RKO (cell line): ENCODE measurements at regions not wholly inside any gene's neighbourhood (a gene's known extent, or its start where the extent isn't known, plus 50 kb on each side); places are given as distances from the start of the nearest gene placed in this dataset.

Source experiments
- DNase-seq: peaks from one replicate; pipeline ENCODE4 v3.0.0-alpha.2; 2016; ENCODE audit warnings: low spot score

- no peak for DNase-seq
These were observed 1291.7 kb downstream of the BRD1 start for GRCh38 chr22:48535868-48536540.

- no peak for DNase-seq
These were observed 1293.2 kb downstream of the BRD1 start for GRCh38 chr22:48534395-48534958.

GRCh38 chr22:48532986-48533385 lies 1294.7 kb downstream of the BRD1 start:
- DNase-seq, result no peak

GRCh38 chr22:48531761-48532435 lies 1295.8 kb downstream of the BRD1 start:
- no peak for DNase-seq

GRCh38 chr22:48531108-48531507 lies 1296.6 kb downstream of the BRD1 start:
- no peak for DNase-seq

GRCh38 chr22:48530666-48531065 lies 1297.0 kb downstream of the BRD1 start:
- no peak for DNase-seq

- DNase-seq, result no peak
These were observed 1299.3 kb downstream of the BRD1 start for GRCh38 chr22:48528221-48528915.

GRCh38 chr22:48523761-48524160 lies 1303.9 kb downstream of the BRD1 start:
- no peak for DNase-seq

- DNase-seq, result no peak
These were observed 1304.6 kb downstream of the BRD1 start for GRCh38 chr22:48523091-48523490.

GRCh38 chr22:48522271-48522670 lies 1305.4 kb downstream of the BRD1 start:
- DNase-seq, result no peak

- DNase-seq, result no peak
These were observed 1306.6 kb downstream of the BRD1 start for GRCh38 chr22:48520884-48521588.

GRCh38 chr22:48520207-48520606 lies 1307.5 kb downstream of the BRD1 start:
- DNase-seq, result no peak

- no peak for DNase-seq
These were observed 1310.3 kb downstream of the BRD1 start for GRCh38 chr22:48517039-48518030.

- no peak for DNase-seq
These were observed 1311.1 kb downstream of the BRD1 start for GRCh38 chr22:48516571-48516970.

GRCh38 chr22:48515571-48516200 lies 1312.0 kb downstream of the BRD1 start:
- DNase-seq, result no peak

GRCh38 chr22:48513929-48514328 lies 1313.7 kb downstream of the BRD1 start:
- DNase-seq, result no peak

GRCh38 chr22:48513446-48513845 lies 1314.2 kb downstream of the BRD1 start:
- DNase-seq, result no peak

- no peak for DNase-seq
These were observed 1315.8 kb downstream of the BRD1 start for GRCh38 chr22:48511781-48512327.

- DNase-seq, result no peak
These were observed 1316.5 kb downstream of the BRD1 start for GRCh38 chr22:48511211-48511610.

- DNase-seq, result no peak
These were observed 1317.1 kb downstream of the BRD1 start for GRCh38 chr22:48510599-48510998.
